ENCODE measurements at regions not wholly inside any gene's neighbourhood (a gene's known extent, or its start where the extent isn't known, plus 50 kb on each side); places are given as distances from the start of the nearest gene placed in this dataset.

- no peak overlapping the region for H3K4me3 ChIP-seq (ENCODE audit: low read depth, low read length)
- no peak for TF ChIP-seq CTCF (IDR thresholded peaks at IDR 0.05; ENCODE audit: low read depth, low read length, missing control alignments)
- DNase-seq (ENCODE audit: low read depth), result no peak
These were observed 51.3 kb upstream of the FAM3C start for GRCh38 chr7:121447243-121447910.

GRCh38 chr7:121446526-121446925, 50.4 kb upstream of the FAM3C start:
- H3K4me3 ChIP-seq (ENCODE audit: low read depth, low read length), result no peak overlapping the region
- TF ChIP-seq CTCF (IDR thresholded peaks at IDR 0.05; ENCODE audit: low read depth, low read length, missing control alignments), result no peak
- DNase-seq (ENCODE audit: low read depth), result no peak

All from GM12864 (cell line).